OCI-LY3 (cell line): ENCODE measurements at regions not wholly inside any gene's neighbourhood (a gene's known extent, or its start where the extent isn't known, plus 50 kb on each side); places are given as distances from the start of the nearest gene placed in this dataset.

ENCODE experiments used
- H2AFZ ChIP-seq: fragments of 200-600, 300-600 bp; shearing (Covaris generic); 2 replicates; pipeline ENCODE4 v1.6.0; 2014; ENCODE audit warnings: antibody characterized with exemption, low read depth, low read length
- H3K27ac ChIP-seq: fragments of 200-600, 300-600 bp; sonication (generic); 2 replicates; pipeline ENCODE4 v1.5.1; 2014; ENCODE audit warnings: mild to moderate bottlenecking, low read length, moderate library complexity, mixed read lengths
- H3K27me3 ChIP-seq: fragments of 200-600, 300-600 bp; sonication (generic); 2 replicates; pipeline ENCODE4 v1.6.1; 2014; ENCODE audit warnings: low read depth, low read length, mixed read lengths
- H3K36me3 ChIP-seq: fragments of 200-600, 300-600 bp; sonication (generic); replicated peaks from 2 replicates; pipeline ENCODE3; 2014; ENCODE audit warnings: low read depth, low read length, mixed read lengths
- H3K4me1 ChIP-seq: fragments of 300-600, 200-600 bp; sonication (generic); 2 replicates; pipeline ENCODE4 v1.6.1; 2014; ENCODE audit warnings: low read length, mixed read lengths
- H3K4me2 ChIP-seq: fragments of 200-600, 300-600 bp; sonication (generic); 2 replicates; pipeline ENCODE4 v1.6.1; 2014; ENCODE audit warnings: low read length, mixed read lengths
- H3K4me3 ChIP-seq: fragments of 300-600, 200-600 bp; sonication (generic); 2 replicates; pipeline ENCODE4 v1.5.1; 2014; ENCODE audit warnings: antibody characterized with exemption, mild to moderate bottlenecking, low read length, moderate library complexity
- H3K79me2 ChIP-seq: fragments of 300-600, 200-600 bp; shearing (Covaris generic); 2 replicates; pipeline ENCODE4 v1.6.1; 2014; ENCODE audit warnings: mild to moderate bottlenecking, low read length, mixed read lengths
- H3K9ac ChIP-seq: fragments of 300-600, 200-600 bp; shearing (Covaris generic); 2 replicates; pipeline ENCODE4 v1.6.0; 2014; ENCODE audit warnings: mild to moderate bottlenecking, low read length, moderate library complexity
- H3K9me3 ChIP-seq: fragments of 200-600, 300-600 bp; shearing (Covaris generic); 2 replicates; pipeline ENCODE4 v1.6.1; 2014; ENCODE audit warnings: low read length, mixed read lengths; ENCODE audit not compliant: insufficient read depth
- H4K20me1 ChIP-seq: fragments of 200-600, 300-600 bp; sonication (generic); 2 replicates; pipeline ENCODE4 v1.6.1; 2016; ENCODE audit warnings: low read length, mixed read lengths; ENCODE audit not compliant: insufficient read depth
- CTCF ChIP-seq: fragments of 200-600, 300-600 bp; sonication (generic); IDR thresholded peaks from 2 replicates; pipeline ENCODE4 v1.5.1; 2014; ENCODE audit warnings: antibody characterized with exemption, low read length, low read depth
- EZH2phosphoT487 ChIP-seq: fragments of 200-600 bp; shearing (Covaris generic); IDR thresholded peaks from 2 replicates; pipeline ENCODE4 v1.6.1; 2018; ENCODE audit warnings: antibody characterized with exemption, mixed run types, low read depth

GRCh38 chr10:109089779-109090178 lies 833.5 kb downstream of the XPNPEP1 start:
- Histone ChIP-seq H3K27me3 (no peaks in the 10 kb centered on the region), H3K9ac (no peak overlapping the region), H3K9me3 (no peaks in the 10 kb centered on the region), H3K79me2 (no peaks in the 10 kb centered on the region), H3K4me2 (no peak overlapping the region), H3K4me3 (no peak overlapping the region), H3K36me3 (no peaks in the 10 kb centered on the region), H2AFZ (no peak overlapping the region), H3K27ac (no peak overlapping the region), H3K4me1 (no peaks in the 10 kb centered on the region), H4K20me1 (no peaks in the 10 kb centered on the region)
- no peak for TF ChIP-seq CTCF
- TF ChIP-seq EZH2phosphoT487: no peak

- H3K79me2 ChIP-seq: no peaks in the 10 kb centered on the region
- H3K4me2 ChIP-seq: no peak overlapping the region
- H3K9me3 ChIP-seq: no peaks in the 10 kb centered on the region
- H3K4me1 ChIP-seq: no peaks in the 10 kb centered on the region
- TF ChIP-seq CTCF: no peak
- TF ChIP-seq EZH2phosphoT487: no peak
- H3K4me3 ChIP-seq: no peak overlapping the region
- H3K36me3 ChIP-seq: no peaks in the 10 kb centered on the region
- H4K20me1 ChIP-seq: no peaks in the 10 kb centered on the region
- no peak overlapping the region for H2AFZ ChIP-seq
- H3K27ac ChIP-seq: no peak overlapping the region
- no peak overlapping the region for H3K9ac ChIP-seq
- H3K27me3 ChIP-seq: no peaks in the 10 kb centered on the region
These were observed 851.8 kb downstream of the XPNPEP1 start for GRCh38 chr10:109071539-109071938.

DNA sequence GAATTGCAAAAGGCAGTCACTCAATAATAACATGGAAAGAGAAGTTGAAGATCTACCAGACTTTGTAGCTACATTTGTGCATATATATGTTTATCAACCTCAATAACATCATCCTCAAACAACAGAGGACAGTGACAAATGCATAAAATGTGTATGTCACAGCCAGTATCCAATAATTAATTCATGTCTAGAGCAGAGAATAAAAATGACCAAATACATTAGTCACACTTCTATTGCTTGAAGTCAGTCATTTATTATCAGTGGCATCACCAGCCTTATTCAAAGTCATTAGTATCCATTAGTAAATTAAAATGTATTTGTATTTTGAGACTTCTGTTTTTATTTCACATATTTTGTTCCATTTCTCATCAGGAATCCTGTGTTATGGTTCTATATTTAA lies 852.8 kb downstream of the XPNPEP1 start:
- no peaks in the 10 kb centered on the region for H3K79me2 ChIP-seq
- H3K9ac ChIP-seq: no peak overlapping the region
- no peak overlapping the region for H2AFZ ChIP-seq
- H3K9me3 ChIP-seq: no peaks in the 10 kb centered on the region
- no peak overlapping the region for H3K4me2 ChIP-seq
- no peaks in the 10 kb centered on the region for H3K27me3 ChIP-seq
- H3K27ac ChIP-seq: no peak overlapping the region
- no peaks in the 10 kb centered on the region for H3K4me1 ChIP-seq
- H3K4me3 ChIP-seq: no peak overlapping the region
- no peaks in the 10 kb centered on the region for H4K20me1 ChIP-seq
- TF ChIP-seq EZH2phosphoT487 (no peak), CTCF (no peak)
- H3K36me3 ChIP-seq: no peaks in the 10 kb centered on the region

DNA sequence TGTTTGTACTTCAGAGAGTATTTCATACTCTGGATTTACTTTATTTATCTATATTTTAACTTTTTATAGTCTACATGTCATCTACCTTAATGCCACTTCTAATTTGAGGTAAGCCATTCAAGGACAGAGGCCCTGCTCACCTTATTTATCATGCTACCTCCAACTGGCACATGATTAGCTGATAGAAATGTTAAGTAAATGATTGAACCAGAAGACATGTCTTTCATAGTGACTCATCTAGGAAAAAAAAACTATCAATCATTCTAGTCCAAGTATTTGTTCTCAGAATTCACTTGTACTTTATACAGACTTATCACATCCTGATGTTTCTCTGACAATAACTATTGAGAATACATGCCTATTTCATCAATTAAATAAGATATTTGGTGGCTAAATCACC lies 856.3 kb downstream of the XPNPEP1 start:
- peaks cover 6% of the 10 kb centered on the region for H3K36me3 ChIP-seq
- no peak overlapping the region for H2AFZ ChIP-seq
- H3K27ac ChIP-seq: no peak overlapping the region
- no peaks in the 10 kb centered on the region for H3K27me3 ChIP-seq
- no peaks in the 10 kb centered on the region for H3K9me3 ChIP-seq
- no peaks in the 10 kb centered on the region for H3K79me2 ChIP-seq
- TF ChIP-seq EZH2phosphoT487 (no peak), CTCF (no peak)
- H3K4me2 ChIP-seq: no peak overlapping the region
- no peak overlapping the region for H3K4me3 ChIP-seq
- no peak overlapping the region for H3K9ac ChIP-seq
- H4K20me1 ChIP-seq: no peaks in the 10 kb centered on the region
- peaks cover 7% of the 10 kb centered on the region for H3K4me1 ChIP-seq
